HL-60/S4 treated with retinoic acid at 250 ng/mL for 4 days and 3 days (cell line): ENCODE measurements at regions not wholly inside any gene's neighbourhood (a gene's known extent, or its start where the extent isn't known, plus 50 kb on each side); places are given as distances from the start of the nearest gene placed in this dataset.
"Not testable (repeated sequence)": the region's sequence is repeated elsewhere in the genome, so short reads cannot be mapped to it uniquely, and the experiment has no call there.

Source experiments
- in situ Hi-C: fragments of 300-500 bp; cut with MboI; formaldehyde crosslinking; loops from 2 replicates; pipeline ENCODE4 v1.7.0; 2022; ENCODE audit warnings: low sequenced_read_pairs

DNA sequence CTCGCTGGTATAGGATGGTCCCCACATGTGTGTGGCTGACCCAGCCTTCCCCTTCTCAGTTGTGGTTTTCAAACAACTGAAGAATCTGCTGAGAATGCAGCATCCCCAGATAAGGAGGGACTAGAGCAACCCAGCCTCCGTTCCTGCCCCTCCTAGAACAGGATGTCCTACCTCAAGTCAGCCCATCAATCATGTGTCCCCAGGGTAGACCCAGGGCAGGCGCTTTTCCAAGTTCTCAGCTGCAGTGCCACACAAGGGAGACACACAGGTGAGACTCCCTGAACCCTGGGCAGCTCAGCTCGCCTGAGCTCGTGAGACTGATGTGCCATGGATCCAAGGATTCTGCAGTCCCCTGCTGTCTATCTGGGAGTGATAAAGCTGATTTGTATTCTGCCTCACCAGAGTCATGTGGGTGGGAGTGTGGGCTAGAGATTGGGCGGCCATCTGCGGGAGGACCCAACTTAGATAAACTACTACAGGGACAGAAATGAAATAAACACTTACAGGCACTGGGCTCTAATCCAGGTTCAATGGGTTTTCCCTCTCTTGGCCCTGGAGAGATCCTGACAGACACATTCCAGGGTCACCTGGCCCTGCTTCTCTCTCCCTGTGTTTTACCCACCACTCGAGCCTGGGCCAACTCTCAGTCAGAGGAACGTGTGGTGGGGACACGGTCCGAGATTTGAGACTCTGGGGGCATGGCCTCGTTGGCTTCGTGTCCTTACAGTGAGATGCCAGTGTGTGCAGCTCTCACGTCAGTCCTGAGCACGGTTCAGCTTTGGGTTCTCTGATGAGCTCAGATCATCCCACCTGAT, 303.5 kb upstream of the SFSWAP start:
- in situ Hi-C loops, result no loop called here

DNA sequence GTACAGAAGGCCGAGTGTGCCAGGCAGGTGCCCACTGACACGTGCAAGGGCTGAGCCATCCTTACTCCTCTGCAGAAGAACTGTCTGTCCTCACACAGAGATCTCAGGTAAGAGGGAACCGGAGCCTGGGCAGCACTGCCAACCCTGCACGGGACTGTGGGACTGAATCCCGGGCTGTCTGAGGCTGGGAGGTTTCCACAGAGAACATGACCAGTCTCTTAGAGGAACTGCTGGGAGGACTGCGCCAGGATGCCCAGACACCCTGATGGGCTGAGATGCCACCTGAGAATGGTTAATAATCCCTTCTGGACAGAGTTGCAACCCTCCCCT, 302.9 kb upstream of the SFSWAP start:
- in situ Hi-C loops, result no loop called here

DNA sequence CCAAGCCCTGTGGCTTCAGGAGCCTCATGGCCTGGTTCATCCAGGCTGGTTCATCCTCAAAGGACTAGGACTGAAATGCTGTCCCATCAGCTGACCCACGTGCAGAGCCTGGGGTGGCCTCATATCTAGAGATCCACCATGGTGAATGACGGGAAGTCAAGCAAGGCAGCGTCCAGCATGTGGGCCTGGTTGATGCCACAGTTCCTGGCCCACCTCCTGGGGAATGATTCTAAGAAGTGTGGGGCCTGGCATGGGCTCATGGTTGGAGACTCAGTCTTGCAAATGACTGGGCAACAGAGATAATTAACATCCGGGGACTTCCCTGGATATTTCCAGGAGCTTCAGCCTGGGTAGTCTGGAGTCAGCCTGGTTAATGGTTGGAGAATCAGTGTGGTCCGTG, 302.4 kb upstream of the SFSWAP start:
- in situ Hi-C loops, result no loop called here

DNA sequence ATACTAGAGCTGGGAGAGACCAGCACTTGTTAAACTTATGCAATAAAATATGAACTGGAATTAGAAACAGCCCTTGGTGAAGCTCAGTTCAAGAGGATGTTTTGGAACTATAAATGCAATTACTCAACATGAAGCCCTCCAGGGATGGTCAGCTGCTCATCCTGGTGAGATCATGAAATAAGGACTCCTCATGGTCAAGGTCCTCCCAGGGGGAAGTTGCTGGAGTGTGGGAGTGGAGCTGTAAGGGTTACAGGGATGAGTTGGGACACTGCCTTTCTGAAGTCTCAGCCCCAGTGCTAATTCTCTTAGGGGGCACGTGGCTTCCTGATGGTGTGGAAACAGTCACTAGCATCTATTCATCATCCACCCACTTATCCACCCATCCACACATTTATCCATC, 301.7 kb upstream of the SFSWAP start:
- in situ Hi-C loops, result no loop called here

DNA sequence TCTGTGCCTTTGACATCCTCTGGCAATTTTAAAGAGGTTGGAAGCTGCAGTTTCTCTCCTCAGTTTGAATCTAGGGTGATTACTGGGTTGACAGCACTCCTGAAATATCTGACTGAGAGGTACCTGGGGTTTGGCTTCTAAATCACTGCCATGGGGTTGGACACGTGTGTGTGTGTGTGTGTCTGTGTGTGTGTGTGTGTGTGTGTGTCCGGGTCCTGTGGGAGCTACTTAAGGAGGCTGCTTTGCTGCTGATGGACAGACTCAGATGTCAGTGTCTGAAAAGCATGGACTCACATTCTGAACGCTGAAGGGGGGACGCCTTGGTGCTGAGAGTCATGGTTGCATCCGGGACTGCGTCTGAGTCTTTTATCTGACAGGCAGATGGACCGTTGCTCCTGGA, 299.1 kb upstream of the SFSWAP start:
- in situ Hi-C loops, result not testable (repeated sequence)

DNA sequence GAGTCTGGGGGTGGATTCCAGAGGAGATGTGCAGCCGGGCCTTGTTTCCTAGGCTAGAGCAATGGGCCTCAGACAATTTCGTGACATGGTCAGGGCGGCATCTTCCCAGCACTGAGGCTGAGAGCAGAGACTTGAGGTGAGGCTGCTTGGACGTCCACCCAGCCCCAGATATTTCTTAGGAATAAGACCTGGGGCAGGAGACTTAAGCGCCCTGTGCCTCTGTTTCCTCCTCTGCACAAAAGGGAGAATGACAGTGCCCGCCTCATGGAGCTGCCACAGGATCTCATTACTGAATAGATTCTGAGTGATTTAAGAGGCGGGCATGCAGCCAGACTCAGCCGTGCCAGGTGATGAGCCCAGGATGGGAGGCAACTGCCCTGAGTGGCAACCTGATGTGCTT, 297.9 kb upstream of the SFSWAP start:
- in situ Hi-C loops, result no loop called here

DNA sequence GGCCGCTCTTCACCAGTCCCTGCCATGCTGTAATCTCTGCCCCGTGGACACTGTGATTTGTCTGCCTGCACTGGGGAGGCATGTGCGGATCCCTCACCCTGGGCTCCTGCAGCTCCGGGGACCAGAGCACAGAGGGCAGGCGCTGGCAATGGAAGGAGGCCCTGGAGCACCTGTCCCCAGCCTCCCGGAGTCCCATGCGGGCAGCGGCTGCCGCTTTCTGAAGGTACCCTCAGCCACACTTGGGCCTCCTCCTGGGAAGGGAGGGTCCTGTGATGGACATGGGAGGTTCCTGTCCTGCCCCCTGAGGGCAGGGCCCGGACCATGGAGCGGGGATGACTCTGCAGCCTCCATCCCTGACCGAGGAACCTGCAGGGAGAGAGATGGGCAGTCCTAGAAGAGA, 297.4 kb upstream of the SFSWAP start:
- in situ Hi-C loops, result no loop called here

DNA sequence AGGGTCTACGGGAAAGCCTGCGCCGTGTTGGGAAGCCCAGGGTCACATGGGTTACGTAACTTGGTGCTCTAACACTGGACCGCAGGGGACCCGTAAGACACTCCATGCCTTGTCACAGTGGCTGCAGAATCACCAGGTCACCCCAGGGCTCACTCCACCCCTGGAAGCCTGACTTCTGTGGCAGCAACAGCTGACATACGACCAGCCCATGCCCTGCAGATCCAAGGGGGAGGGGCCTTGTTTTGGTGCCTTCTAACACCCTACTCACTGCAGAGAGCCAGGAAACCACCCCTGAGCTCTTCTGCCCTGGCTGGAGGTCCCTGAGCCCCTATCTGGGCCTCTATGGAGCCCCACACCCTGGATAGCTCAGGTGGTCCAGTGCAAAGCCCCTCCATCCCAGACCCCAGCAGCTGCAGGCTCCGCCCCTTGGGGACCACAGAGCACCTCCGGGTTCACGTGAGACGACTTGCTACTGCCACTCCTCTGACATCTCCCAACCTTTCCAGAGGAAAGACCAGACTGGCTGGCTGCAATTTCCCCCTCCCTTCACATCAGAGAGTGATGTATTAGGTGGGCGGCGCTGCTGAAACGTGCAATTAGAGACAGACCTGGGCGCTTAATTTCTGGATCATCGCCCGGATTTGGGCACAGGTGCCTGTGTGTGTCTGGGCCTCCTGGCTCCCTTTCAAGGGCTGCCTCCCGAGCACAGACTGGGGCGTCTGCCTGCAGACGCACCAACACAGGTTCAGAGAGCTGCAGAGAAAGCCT, 296.6 kb upstream of the SFSWAP start:
- in situ Hi-C loops, result not testable (repeated sequence)

DNA sequence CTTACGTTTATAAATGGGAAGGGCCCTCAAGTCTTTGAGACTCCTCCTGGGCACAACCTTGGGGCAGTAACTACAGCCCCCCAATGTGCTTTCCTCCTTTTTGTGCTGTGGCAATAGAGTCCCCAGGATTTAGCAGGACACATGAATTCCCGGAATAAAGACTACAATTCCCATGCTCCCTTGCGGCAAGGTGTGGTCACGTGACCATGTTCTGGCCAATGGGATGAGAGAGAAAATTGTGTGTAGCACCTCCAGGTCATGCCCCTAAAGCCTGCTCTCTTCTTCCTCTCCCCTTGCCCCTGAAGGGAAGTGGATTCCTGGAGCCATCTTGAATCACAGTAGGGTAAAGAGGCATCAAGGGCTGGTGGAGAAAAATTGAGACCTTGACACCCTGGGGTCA, 295.1 kb upstream of the SFSWAP start:
- in situ Hi-C loops, result no loop called here

DNA sequence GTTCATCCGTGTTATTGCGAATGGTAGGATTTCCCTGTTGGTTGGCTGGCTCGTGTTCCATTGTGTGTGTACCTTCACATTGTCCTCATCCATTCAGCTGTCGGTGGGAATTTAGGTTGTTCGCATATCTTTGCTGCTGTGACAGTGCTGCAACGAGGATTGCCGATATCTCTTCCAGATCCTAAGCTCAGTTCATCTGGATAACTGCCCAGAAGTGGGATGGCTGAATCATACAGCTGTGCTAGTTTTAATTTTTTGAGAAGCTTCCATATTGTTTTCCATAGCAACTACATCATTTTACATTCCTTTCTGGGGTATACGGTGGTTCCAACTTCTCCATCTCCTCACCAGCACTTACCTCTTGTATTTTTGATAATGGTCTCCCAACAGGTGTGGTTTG, 292.8 kb upstream of the SFSWAP start:
- in situ Hi-C loops, result no loop called here

DNA sequence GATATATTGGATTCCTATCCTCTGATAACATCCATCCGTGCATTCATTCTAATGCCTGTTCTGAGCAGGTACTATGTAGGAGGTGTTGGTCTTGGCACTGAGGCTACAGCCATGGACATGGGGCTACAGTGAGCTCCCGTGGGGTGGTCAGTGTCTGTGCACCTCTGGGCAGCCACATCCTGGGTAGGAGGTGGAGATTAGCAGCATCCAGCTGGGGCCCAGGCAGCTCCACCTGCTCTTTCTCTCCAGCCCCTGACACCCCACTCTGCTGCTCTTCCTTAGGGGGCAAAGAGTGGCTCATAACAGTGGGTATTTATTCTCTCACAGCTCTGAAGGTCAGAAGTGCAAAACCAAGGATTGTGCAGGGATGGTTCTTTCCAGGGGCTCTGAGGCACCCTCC, 292.0 kb upstream of the SFSWAP start:
- in situ Hi-C loops, result no loop called here

DNA sequence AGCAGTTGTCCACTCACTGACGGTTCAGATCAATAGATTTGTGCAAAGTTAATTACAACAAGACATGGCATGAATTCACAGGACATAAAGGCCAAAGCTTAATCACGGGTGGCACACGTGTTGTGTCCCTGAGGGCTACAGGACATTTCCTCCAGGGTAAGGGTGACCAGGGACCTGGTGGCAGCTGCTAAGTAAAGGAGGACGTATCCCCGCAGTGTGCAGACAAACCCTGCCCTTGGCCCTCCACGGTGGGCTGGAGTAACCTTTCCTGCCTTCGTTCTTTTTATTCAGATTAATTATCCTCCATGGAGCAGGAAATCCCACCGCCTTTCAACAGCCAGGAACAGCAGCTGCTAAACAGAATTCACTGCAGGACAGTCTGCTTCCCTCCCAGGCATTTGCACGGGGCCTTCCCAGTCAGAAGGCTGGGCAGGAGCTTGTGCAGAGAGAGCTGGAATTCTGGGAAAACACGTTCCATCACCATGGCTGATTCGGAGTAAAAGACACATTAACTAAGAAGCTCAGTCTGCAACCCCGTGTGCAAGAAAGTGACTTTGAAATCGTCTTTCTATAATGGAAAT, 289.9 kb upstream of the SFSWAP start:
- in situ Hi-C loops, result no loop called here

DNA sequence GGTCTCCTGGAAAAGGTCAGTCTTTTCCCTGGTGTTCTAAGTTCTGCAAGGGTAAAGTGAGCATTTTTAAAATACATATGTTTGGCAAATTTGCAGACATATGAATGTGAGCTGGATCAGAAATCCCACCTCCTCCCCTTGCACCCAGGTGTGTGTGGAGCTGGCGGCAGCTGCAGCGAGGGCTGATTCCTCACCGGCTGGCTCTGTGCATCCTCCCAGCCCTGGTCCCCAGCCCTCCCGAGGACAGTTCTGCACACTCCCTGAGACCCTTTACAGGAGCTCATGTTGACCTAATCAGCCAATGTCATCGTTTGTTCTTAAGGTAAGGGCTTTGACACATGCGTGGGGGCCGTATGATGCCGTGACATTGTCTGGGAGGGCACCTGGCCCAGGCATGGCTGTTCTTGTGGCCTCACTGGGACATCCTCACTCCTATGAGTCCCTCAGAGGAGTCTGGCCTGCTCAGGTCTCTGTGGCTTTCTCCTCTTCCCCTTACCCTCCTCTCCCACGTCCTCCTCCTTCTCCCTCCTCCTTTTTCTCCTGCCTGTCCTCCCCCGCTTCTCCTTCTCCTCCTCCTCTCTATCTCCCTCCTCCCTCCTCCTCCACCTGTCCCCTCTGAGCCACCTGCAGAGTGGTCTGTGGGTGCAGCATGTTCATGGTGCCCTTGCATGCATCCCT, 289.2 kb upstream of the SFSWAP start:
- in situ Hi-C loops, result no loop called here

DNA sequence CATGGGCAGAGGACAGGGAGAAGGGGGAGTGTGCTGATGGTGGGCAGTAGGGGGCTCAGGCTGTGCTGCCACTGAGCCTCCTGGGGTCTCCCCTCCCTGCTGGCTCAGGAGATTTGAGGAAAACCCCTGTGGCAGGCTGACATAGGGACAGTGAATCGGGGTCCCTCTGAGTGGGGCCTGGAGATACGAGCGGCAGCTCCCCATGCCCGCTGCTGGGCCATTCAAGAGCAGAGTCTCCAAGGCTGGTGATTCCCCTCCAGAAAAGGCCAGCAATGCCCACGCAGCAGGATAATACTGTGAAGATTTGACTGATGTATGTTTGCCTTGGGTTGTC, 288.7 kb upstream of the SFSWAP start:
- in situ Hi-C loops, result no loop called here

DNA sequence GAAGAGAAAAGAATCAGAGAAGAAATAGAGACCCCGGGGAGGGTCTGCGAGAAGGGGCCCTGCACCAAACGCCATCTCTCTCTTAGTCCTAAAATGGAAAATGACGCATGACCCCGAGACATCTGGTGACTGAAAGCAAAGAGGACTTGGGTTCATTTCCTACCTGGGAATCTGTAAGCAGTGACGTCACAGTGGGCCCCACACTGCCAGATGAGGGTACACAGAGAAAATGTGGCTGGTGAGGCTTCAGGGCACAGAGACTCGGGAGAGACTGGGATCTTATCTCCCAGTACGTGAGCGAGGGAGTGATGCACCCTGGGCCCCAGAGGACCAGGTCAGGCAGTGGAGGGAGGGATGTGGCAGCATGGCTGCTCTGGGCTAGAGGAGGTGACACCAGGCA, 288.1 kb upstream of the SFSWAP start:
- in situ Hi-C loops, result no loop called here

DNA sequence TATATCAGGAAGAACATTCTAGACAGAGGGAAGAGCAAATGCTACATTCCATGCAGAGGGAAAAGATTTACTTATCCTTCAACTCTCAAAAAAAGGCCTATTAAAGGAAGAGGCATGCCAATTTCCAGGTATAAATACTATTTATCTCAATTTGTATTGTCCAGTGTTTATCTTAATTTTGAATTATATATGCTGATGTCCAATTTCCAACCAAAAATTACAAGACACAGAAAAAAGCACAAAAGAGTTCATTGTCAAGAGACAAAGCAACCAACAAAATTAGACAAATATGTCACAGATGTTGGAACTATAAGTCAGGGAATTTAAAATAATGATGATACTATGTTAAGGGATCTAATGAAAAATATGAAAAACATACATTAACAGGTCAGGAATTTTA, 286.6 kb upstream of the SFSWAP start:
- in situ Hi-C loops, result no loop called here

DNA sequence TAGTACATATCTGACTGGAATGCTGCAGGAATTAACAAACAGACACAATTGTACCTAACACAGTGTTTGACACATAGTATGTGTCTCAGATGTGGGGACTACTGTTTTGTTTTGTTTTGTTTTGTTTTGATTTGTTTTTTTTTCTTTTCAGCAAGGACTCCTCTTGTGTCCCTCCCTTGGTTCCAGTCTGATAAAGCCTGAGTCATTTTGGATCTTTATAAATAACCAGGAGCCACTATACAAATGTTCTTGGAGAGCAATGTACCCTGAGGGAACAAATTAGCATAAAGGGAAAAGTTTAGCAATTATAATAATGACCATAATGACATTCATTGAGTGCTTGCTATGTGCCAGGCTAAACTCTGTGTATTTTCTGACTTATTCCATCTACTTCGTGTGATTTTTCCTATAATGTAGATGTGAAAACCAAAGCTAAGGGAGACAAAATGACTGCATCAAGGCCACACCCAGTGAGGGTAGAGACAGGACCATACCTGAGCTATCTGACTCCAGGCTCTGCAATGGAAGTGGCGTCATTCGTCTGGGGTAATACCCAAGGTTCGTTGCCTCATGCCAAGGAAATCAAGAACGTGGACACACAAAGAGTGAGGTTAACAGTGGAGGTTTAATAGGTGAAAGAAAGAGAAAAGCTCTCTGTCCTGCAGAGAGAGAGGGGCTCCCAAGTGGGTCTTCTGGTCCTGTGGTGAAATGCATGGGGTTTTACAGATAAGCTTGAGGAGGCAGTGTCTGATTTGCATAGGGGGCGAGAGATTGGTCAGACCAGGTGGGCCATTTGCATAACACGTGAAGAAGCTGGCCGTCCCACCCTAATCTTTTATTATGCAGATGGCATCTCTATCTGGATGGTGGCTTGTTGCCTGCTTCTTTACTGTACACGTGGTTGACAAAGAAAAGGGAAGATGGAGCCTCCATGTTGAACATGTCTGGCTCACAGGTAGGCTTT, 285.5 kb upstream of the SFSWAP start:
- in situ Hi-C loops, result no loop called here

DNA sequence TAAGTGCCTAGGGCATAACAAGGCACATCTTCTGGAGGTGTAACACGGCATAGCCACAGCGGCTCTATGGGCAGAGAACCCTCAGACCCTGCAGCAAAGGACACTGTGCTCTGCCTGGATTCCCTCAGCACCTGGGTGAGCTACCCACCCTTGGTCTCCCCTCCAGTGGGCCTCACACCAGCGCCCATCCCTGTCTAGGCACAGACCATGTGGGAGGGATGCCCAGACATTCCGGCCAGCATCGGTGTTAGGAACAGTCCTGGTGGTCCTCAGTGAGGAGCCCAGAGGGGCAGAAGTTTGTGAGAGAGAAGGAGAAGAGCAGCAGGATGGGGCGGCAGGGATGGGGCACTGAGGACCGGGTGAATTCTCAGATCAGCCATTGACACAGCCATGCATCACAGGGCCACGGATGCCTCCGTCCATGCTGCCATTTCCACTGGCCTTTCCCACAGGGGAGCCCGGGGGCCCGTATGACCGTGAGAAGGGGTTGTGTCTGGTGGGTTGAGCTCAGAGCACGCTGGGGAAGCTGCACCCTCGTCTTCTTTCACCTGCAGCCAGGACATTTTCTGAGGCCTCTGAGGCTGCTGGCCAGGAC, 282.7 kb upstream of the SFSWAP start:
- in situ Hi-C loops, result no loop called here

DNA sequence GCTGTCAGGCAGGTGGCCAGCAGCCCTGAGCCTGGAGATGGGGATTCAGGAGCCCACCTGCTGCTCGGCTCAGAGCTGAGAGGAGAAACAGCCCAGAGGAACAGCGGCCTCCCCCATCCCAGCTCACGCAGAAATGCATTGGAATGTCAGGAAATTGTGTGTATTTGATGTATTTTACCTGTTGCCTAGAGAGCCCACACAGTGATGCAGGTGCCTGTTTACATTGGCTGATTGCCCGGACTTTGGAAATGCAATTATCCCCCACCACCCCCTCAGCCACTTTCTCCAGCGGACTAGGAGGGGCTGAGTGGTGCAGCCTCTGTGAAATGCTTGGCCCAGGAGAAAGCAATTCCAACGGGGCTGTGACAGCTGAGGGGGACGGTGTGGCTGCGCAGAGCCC, 281.7 kb upstream of the SFSWAP start:
- in situ Hi-C loops, result not testable (repeated sequence)

DNA sequence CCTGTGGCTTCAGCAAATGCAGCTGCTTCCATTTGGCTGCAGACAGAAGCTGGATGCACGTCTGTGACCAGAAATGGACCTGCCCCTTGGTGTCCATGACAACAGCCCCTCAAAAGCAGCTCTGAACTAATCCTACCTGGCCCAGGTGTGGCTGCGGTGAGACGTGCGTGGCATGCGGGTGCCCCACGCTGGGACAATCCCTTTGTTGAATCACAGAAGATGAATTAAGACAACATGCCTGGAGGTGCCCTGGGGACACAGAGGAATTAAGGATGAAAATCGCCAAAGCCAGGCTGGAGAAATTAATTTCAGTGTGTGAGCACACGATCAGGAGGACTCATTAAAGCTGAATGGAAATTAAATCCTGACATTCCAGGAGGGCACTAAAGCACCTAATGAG, 281.2 kb upstream of the SFSWAP start:
- in situ Hi-C loops, result not testable (repeated sequence)
